ENCODE measurements at regions not wholly inside any gene's neighbourhood (a gene's known extent, or its start where the extent isn't known, plus 50 kb on each side); places are given as distances from the start of the nearest gene placed in this dataset.

DNA sequence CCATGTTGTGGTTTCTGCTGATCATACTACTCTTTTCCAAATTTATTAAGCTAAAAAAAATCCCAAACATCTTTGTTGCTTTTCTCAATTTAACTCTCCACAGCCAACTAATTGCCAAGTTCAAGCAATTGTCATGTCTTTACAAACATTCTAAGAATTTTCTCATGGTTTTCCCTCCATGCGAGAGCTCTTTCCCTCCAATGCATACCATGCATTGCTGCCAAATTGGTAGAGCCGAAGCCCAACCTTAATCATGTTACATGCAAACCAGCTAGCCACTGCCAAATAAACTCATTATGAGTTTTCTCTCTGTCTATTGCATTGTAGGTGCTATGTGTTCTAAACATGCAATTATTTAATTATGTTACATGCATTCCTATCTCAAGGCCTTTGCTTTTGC, 123.9 kb downstream of the GC start:
- H3K9me3 ChIP-seq (ENCODE audit: control insufficient read depth in 1 of 2, insufficient read depth in 1 of 2, low read depth in 1 of 2, low read length in 2 of 2): no peaks in the 10 kb centered on the region; a peak in 1 of 4 replicates
- H3K4me2 ChIP-seq (ENCODE audit: low read length): no peak overlapping the region
- no peak for DNase-seq (ENCODE audit: low read depth, low spot score)
- no peaks in the 10 kb centered on the region for H3K36me3 ChIP-seq (ENCODE audit: control insufficient read depth in 1 of 2, insufficient read depth in 2 of 2, low read length in 2 of 2)
- ATAC-seq: no peak
- no peaks in the 10 kb centered on the region for H4K20me1 ChIP-seq (ENCODE audit: insufficient read depth)
- no peak overlapping the region for H3K27ac ChIP-seq (ENCODE audit: low read depth, low read length)
- no peak overlapping the region for H2AFZ ChIP-seq (ENCODE audit: low read depth, low read length, poor library complexity, severe bottlenecking)
- H3K9me2 ChIP-seq (ENCODE audit: insufficient read depth): no peaks in the 10 kb centered on the region
- H3K27me3 ChIP-seq (ENCODE audit: insufficient read depth, low read length): no peaks in the 10 kb centered on the region
- no peak overlapping the region for H3K9ac ChIP-seq (ENCODE audit: low read length)
- BruUV-seq (replicated peaks): no TSS peak
- POLR2A ChIA-PET: no interaction called here
- intact Hi-C loops (cut with micrococcal nuclease): no loop called here
- H3K4me3 ChIP-seq (replicated peaks in 1 of 2; ENCODE audit: low read depth in 1 of 2, low read length in 2 of 2): no peak overlapping the region
- no peaks in the 10 kb centered on the region for H3K79me2 ChIP-seq (ENCODE audit: insufficient read depth, low read length)
- CTCF ChIA-PET: no interaction called here
- TF ChIP-seq EGR1 (IDR thresholded peaks at IDR 0.05; ENCODE audit: low read depth) (no peak), ATF3 (IDR thresholded peaks at IDR 0.05) (no peak), SIN3A (IDR thresholded peaks at IDR 0.05; ENCODE audit: low read depth) (no peak), REST (IDR thresholded peaks at IDR 0.05; ENCODE audit: low read depth) (no peak), CEBPB (IDR thresholded peaks at IDR 0.05; ENCODE audit: low read depth) (no peak), YY1 (IDR thresholded peaks at IDR 0.05; ENCODE audit: extremely low read depth, insufficient replicate concordance, low read depth, low read length) (no peak), POLR2A (IDR thresholded peaks at IDR 0.05; ENCODE audit: borderline replicate concordance, extremely low read depth, insufficient read depth, insufficient read length) (no peak), POLR2AphosphoS5 (IDR thresholded peaks at IDR 0.05; ENCODE audit: low read depth, low read length) (no peak)
- RAD21 ChIA-PET (ENCODE audit: low non-redundant PET in 1 of 2, low total read pairs in 2 of 2, uncharacterized antibody in 2 of 2, unreplicated experiment in 2 of 2): no interaction called here
- H3K4me1 ChIP-seq (ENCODE audit: control insufficient read depth in 1 of 2, insufficient read depth in 2 of 2, low read length in 2 of 2): no peaks in the 10 kb centered on the region
